Spinal cord (tissue), 9 donors: ENCODE measurements at regions not wholly inside any gene's neighbourhood (a gene's known extent, or its start where the extent isn't known, plus 50 kb on each side); places are given as distances from the start of the nearest gene placed in this dataset.

Experiments used
- DNase-seq, 6 donors: peaks; one replicate each; pipeline versions ENCODE4 v3.0.0 to v3.0.0-alpha.2; 2013 to 2015; ENCODE audit warnings: low spot score in 6 of 6, low read depth in 4 of 6
- H3K27ac ChIP-seq: one replicate; pipeline ENCODE4 v1.5.1; 2013; ENCODE audit warnings: low read depth, low read length, control low read depth
- H3K27me3 ChIP-seq: one replicate; pipeline ENCODE4 v1.6.1; 2013; ENCODE audit warnings: low read length; ENCODE audit not compliant: control insufficient read depth, insufficient read depth
- H3K36me3 ChIP-seq: one replicate; pipeline ENCODE4 v1.6.1; 2013; ENCODE audit warnings: low read length; ENCODE audit not compliant: control insufficient read depth, insufficient read depth
- H3K4me1 ChIP-seq: one replicate; pipeline ENCODE4 v1.6.1; 2013; ENCODE audit warnings: low read length; ENCODE audit not compliant: control insufficient read depth, insufficient read depth
- H3K4me3 ChIP-seq: one replicate; pipeline ENCODE4 v1.5.1; 2013; ENCODE audit warnings: low read depth, low read length, control low read depth
- H3K9me3 ChIP-seq: one replicate; pipeline ENCODE4 v1.6.1; 2013; ENCODE audit warnings: low read length; ENCODE audit not compliant: control insufficient read depth, insufficient read depth
- WGBS: methylation state at CpG from one replicate; pipeline ENCODE4 v1.1.5; 2013; ENCODE audit warnings: missing lambda C conversion rate; ENCODE audit not compliant: insufficient coverage; 5-methylcytosine and 5-hydroxymethylcytosine counted together
- donor health status: healthy.

- WGBS = 67% methylated on average over 1 of the region's 6 CpGs
Observed at GRCh38 chr18:75527848-75528685, 100.6 kb upstream of the SMIM21 start.

GRCh38 chr18:75526038-75526437, 98.5 kb upstream of the SMIM21 start:
- Histone ChIP-seq H3K4me1 (peaks cover 9% of the 10 kb centered on the region), H3K9me3 (no peaks in the 10 kb centered on the region), H3K36me3 (no peaks in the 10 kb centered on the region), H3K4me3 (no peak overlapping the region), H3K27ac (no peak overlapping the region), H3K27me3 (no peaks in the 10 kb centered on the region)
- 92% methylated on average over 4 of the region's 6 CpGs for WGBS
- no peak for DNase-seq

More at GRCh38 chr18:75527848-75528685, 100.6 kb upstream of the SMIM21 start:
- DNase-seq = peak in 2 of 6 donors; percentile 39 to 82
- H3K4me3 ChIP-seq = no peak overlapping the region
- no peaks in the 10 kb centered on the region for H3K9me3 ChIP-seq
- H3K36me3 ChIP-seq = no peaks in the 10 kb centered on the region
- H3K4me1 ChIP-seq = peaks cover 2% of the 10 kb centered on the region
- H3K27me3 ChIP-seq = no peaks in the 10 kb centered on the region
- H3K27ac ChIP-seq = no peak overlapping the region

DNA sequence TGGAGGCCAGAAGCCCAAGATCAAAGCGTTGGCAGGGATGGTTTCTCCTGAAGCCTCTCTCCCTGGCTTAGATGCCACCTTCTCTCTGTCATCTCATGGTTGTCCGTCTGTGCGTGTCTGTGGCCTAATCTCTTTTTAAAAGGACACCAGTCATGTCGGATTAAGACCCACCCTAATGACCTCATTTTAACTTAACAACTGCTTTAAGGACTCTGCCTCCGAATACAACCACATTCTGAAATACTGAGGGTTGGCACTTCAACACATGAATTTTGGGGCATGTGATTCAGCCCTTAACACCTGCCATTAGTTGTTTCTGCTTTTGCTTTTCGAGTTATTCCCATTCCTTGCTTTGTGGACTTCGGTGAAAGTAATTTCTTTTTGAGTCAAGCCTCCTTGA, 97.8 kb upstream of the SMIM21 start:
- no peak overlapping the region for H3K27ac ChIP-seq
- H3K9me3 ChIP-seq = no peaks in the 10 kb centered on the region
- no peaks in the 10 kb centered on the region for H3K27me3 ChIP-seq
- no peak for DNase-seq
- H3K36me3 ChIP-seq = no peaks in the 10 kb centered on the region
- H3K4me1 ChIP-seq = peaks cover 9% of the 10 kb centered on the region
- H3K4me3 ChIP-seq = no peak overlapping the region
- 92% methylated on average over 7 of the region's 7 CpGs for WGBS

- H3K4me3 ChIP-seq = no peak overlapping the region
- DNase-seq = no peak
- no peaks in the 10 kb centered on the region for H3K9me3 ChIP-seq
- H3K36me3 ChIP-seq = no peaks in the 10 kb centered on the region
- H3K4me1 ChIP-seq = peaks cover 9% of the 10 kb centered on the region
- H3K27ac ChIP-seq = no peak overlapping the region
- 99% methylated on average over 7 of the region's 7 CpGs for WGBS
- no peaks in the 10 kb centered on the region for H3K27me3 ChIP-seq
Observed at GRCh38 chr18:75524841-75525240, 97.3 kb upstream of the SMIM21 start.

DNA sequence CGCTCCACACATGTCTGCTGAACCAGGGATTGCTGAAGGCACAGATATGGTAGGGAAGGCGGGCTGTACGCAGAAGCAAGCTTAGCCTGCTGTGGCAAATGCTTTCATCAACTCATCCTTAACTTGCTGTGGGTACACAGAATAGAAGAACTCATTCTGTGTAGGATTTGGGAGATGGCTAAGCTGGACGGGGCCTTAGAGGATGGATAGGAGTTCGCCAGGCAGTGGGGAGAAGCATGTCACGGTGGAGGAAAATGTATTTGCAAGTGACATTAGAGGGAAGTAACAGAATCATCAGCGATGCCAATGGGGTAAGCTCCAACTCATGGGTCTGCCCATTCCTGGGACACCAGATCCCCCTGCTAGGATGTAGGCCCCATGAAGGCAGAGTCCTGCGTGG, 96.7 kb upstream of the SMIM21 start:
- H3K4me1 ChIP-seq = peaks cover 9% of the 10 kb centered on the region
- no peaks in the 10 kb centered on the region for H3K36me3 ChIP-seq
- H3K4me3 ChIP-seq = no peak overlapping the region
- no peaks in the 10 kb centered on the region for H3K9me3 ChIP-seq
- H3K27me3 ChIP-seq = no peaks in the 10 kb centered on the region
- no peak for DNase-seq
- 96% methylated on average over 7 of the region's 8 CpGs for WGBS
- H3K27ac ChIP-seq = no peak overlapping the region

GRCh38 chr18:75521816-75522215, 94.3 kb upstream of the SMIM21 start:
- Histone ChIP-seq H3K36me3 (no peaks in the 10 kb centered on the region), H3K27ac (no peak overlapping the region), H3K4me3 (no peak overlapping the region), H3K27me3 (no peaks in the 10 kb centered on the region), H3K4me1 (peaks cover 7% of the 10 kb centered on the region), H3K9me3 (no peaks in the 10 kb centered on the region)
- WGBS = 57% methylated on average over 12 of the region's 12 CpGs
- peak in 2 of 6 donors; percentile 42 to 86 for DNase-seq

- H3K27me3 ChIP-seq = no peaks in the 10 kb centered on the region
- no peaks in the 10 kb centered on the region for H3K9me3 ChIP-seq
- H3K4me1 ChIP-seq = peaks cover 7% of the 10 kb centered on the region
- no peak overlapping the region for H3K27ac ChIP-seq
- DNase-seq = no peak
- WGBS = 90% methylated on average over 3 of the region's 3 CpGs
- H3K4me3 ChIP-seq = no peak overlapping the region
- H3K36me3 ChIP-seq = no peaks in the 10 kb centered on the region
Observed at GRCh38 chr18:75518007-75518406, 90.5 kb upstream of the SMIM21 start.

DNA sequence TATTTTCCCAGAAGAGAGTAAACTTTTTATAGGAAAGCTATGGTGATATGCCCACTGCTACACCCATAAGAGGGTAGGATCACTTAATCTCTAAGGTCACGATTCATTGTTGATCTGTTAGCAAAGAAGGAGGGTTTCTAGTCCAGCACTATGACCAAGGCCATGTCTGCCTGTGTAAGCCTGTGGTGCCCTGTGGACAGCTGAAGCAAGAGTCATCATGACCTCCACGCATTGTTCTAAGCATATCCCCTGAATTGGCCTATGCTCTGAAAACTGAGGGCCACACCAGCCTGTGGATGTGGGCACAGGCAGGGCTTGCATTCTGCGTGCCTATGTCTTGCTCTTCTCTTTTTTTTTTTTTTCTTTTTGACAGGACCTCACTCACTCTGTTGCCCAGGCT, 89.8 kb upstream of the SMIM21 start:
- 98% methylated on average over 3 of the region's 3 CpGs for WGBS
- Histone ChIP-seq H3K36me3 (no peaks in the 10 kb centered on the region), H3K4me1 (peaks cover 7% of the 10 kb centered on the region), H3K9me3 (peaks cover 2% of the 10 kb centered on the region), H3K4me3 (no peak overlapping the region), H3K27me3 (no peaks in the 10 kb centered on the region), H3K27ac (no peak overlapping the region)
- DNase-seq = no peak

- Histone ChIP-seq H3K4me3 (no peak overlapping the region), H3K36me3 (no peaks in the 10 kb centered on the region), H3K4me1 (no peaks in the 10 kb centered on the region), H3K27me3 (no peaks in the 10 kb centered on the region), H3K9me3 (peaks cover under 1% of the 10 kb centered on the region), H3K27ac (no peak overlapping the region)
- DNase-seq = no peak
- 100% methylated on average over 1 of the region's 5 CpGs for WGBS
Observed at GRCh38 chr18:75507636-75508035, 80.1 kb upstream of the SMIM21 start.

DNA sequence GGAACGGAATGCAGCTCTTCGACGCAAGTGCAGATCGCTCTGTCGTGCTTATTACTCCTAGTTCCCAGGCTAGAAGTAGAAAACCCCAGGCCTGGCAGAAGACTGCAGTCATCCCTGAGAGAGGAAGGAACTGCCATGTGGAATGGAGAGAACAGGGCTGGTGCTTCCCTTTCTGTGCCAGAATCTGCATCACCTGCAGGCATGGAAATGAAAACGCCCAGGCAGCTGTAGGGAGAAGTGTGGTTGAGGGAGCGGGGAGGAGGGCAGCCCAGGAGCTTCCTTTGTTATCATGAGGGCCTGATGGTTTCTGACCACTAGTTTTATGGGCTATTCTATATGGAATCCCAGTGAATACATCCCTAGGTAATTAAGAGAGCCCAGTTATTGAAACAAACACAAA, 79.4 kb upstream of the SMIM21 start:
- Histone ChIP-seq H3K4me3 (no peak overlapping the region), H3K36me3 (no peaks in the 10 kb centered on the region), H3K4me1 (no peaks in the 10 kb centered on the region), H3K9me3 (no peaks in the 10 kb centered on the region), H3K27ac (no peak overlapping the region), H3K27me3 (no peaks in the 10 kb centered on the region)
- 79% methylated on average over 5 of the region's 7 CpGs for WGBS
- DNase-seq = no peak
